ENCODE measurements at regions not wholly inside any gene's neighbourhood (a gene's known extent, or its start where the extent isn't known, plus 50 kb on each side); places are given as distances from the start of the nearest gene placed in this dataset.

GRCh38 chr4:117515921-117516320, 430.5 kb upstream of the TRAM1L1 start:
- TF ChIP-seq, protein P1, sequence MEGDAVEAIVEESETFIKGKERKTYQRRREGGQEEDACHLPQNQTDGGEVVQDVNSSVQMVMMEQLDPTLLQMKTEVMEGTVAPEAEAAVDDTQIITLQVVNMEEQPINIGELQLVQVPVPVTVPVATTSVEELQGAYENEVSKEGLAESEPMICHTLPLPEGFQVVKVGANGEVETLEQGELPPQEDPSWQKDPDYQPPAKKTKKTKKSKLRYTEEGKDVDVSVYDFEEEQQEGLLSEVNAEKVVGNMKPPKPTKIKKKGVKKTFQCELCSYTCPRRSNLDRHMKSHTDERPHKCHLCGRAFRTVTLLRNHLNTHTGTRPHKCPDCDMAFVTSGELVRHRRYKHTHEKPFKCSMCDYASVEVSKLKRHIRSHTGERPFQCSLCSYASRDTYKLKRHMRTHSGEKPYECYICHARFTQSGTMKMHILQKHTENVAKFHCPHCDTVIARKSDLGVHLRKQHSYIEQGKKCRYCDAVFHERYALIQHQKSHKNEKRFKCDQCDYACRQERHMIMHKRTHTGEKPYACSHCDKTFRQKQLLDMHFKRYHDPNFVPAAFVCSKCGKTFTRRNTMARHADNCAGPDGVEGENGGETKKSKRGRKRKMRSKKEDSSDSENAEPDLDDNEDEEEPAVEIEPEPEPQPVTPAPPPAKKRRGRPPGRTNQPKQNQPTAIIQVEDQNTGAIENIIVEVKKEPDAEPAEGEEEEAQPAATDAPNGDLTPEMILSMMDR (IDR thresholded peaks at IDR 0.05), result no peak
- no peak for TF ChIP-seq POLR2A (IDR thresholded peaks at IDR 0.05)

Data from Peyer's patch (tissue), 4 donors.